DND-41 (cell line): ENCODE measurements at regions not wholly inside any gene's neighbourhood (a gene's known extent, or its start where the extent isn't known, plus 50 kb on each side); places are given as distances from the start of the nearest gene placed in this dataset.

Source experiments
- CTCF ChIP-seq: IDR thresholded peaks from 2 replicates; pipeline ENCODE4 v1.5.1; 2012; ENCODE audit warnings: borderline replicate concordance, low read length, moderate library complexity, mild to moderate bottlenecking; ENCODE audit not compliant: poor library complexity, severe bottlenecking; ENCODE audit errors: extremely low read depth
- EZH2 ChIP-seq: IDR thresholded peaks from 3 replicates; pipeline ENCODE4 v1.6.1; 2012; ENCODE audit warnings: borderline replicate concordance, low read depth, mild to moderate bottlenecking, moderate library complexity, low read length, inconsistent platforms; ENCODE audit not compliant: severe bottlenecking

DNA sequence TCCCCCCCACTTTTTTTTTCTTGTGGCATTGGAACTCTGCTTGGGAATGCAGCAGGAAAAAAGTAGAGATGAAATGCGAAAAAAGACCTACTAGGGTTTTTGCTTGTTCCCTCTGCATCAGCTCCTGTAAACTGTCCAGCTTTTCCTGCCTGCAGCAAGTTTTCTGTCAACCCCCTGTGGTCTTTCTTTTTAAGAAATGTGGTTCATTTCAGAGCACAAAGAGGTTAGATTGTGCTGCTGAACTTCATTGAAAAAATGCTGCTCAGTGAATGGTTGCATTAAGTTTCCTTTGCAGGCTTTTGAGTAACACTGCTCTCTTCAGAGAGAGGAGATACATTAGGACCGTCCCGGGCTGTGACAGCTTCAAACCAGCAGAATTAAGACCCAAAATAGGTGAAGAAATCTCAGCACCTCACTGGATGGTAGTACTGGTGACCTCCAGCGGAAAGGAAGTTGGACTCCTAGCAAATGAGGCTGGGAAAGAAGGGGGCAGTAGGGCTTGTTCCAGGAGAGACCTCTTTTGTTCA is 80.7 kb downstream of the NDUFS5 start:
- no peak for TF ChIP-seq CTCF
- TF ChIP-seq EZH2: no peak
